ENCODE measurements at regions not wholly inside any gene's neighbourhood (a gene's known extent, or its start where the extent isn't known, plus 50 kb on each side); places are given as distances from the start of the nearest gene placed in this dataset.

- Histone ChIP-seq H3F3A (ENCODE audit: control insufficient read depth, insufficient read depth) (peaks cover 9% of the 10 kb centered on the region), H3K9me3 (ENCODE audit: control insufficient read depth, insufficient read depth, low read length) (no peaks in the 10 kb centered on the region), H3K4me3 (ENCODE audit: low read length) (no peak overlapping the region), H3K9me2 (replicated peaks; ENCODE audit: control insufficient read depth, low read length) (no peaks in the 10 kb centered on the region), H3K36me3 (ENCODE audit: control insufficient read depth, low read length) (no peaks in the 10 kb centered on the region), H3K4me2 (ENCODE audit: low read length) (no peak overlapping the region), H3K27me3 (ENCODE audit: control insufficient read depth, low read length) (no peaks in the 10 kb centered on the region), H4K20me1 (ENCODE audit: control insufficient read depth, insufficient read depth, low read depth, low read length) (no peaks in the 10 kb centered on the region), H3K79me2 (ENCODE audit: control insufficient read depth, low read length) (peaks cover under 1% of the 10 kb centered on the region; the same call in 1 of the 2 replicates), H3K4me1 (ENCODE audit: control insufficient read depth, low read length) (no peaks in the 10 kb centered on the region), H3K27ac (ENCODE audit: low read depth, low read length) (no peak overlapping the region)
- TF ChIP-seq EZH2phosphoT487 (IDR thresholded peaks at IDR 0.05; ENCODE audit: borderline replicate concordance, low read length) (no peak), CTCF (IDR thresholded peaks at IDR 0.05; ENCODE audit: low read depth, low read length, poor library complexity, severe bottlenecking) (no peak)
These were observed 69.1 kb upstream of the PPARA start for GRCh38 chr22:46081036-46081830.

DNA sequence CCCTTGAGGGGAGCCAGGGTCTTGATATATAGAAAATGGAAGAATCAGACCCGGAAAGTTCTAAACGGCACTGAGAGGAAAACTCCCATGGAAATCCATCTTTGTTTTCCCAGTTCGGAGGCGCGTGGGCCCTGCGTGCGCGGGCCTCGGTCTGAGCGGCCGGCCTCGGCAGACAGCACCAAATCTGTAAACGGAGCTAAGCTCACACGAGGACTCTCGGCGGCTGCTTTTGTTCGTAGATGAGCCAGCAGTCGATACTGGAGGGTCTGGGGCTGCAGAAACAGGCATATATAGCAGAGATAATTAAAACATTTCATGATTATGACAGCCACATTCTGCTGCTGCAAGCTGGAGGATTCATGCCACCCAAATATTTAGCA, 68.5 kb upstream of the PPARA start:
- Histone ChIP-seq H3F3A (ENCODE audit: control insufficient read depth, insufficient read depth) (peaks cover 9% of the 10 kb centered on the region), H3K4me2 (ENCODE audit: low read length) (no peak overlapping the region), H3K9me2 (replicated peaks; ENCODE audit: control insufficient read depth, low read length) (no peaks in the 10 kb centered on the region), H3K4me3 (ENCODE audit: low read length) (no peak overlapping the region), H3K9me3 (ENCODE audit: control insufficient read depth, insufficient read depth, low read length) (no peaks in the 10 kb centered on the region), H3K27me3 (ENCODE audit: control insufficient read depth, low read length) (no peaks in the 10 kb centered on the region), H3K27ac (ENCODE audit: low read depth, low read length) (no peak overlapping the region), H3K36me3 (ENCODE audit: control insufficient read depth, low read length) (no peaks in the 10 kb centered on the region), H3K4me1 (ENCODE audit: control insufficient read depth, low read length) (no peaks in the 10 kb centered on the region), H3K79me2 (ENCODE audit: control insufficient read depth, low read length) (no peaks in the 10 kb centered on the region), H4K20me1 (ENCODE audit: control insufficient read depth, insufficient read depth, low read depth, low read length) (no peaks in the 10 kb centered on the region)
- no peak for TF ChIP-seq CTCF (IDR thresholded peaks at IDR 0.05; ENCODE audit: low read depth, low read length, poor library complexity, severe bottlenecking)
- no peak for TF ChIP-seq EZH2phosphoT487 (IDR thresholded peaks at IDR 0.05; ENCODE audit: borderline replicate concordance, low read length)

- no peaks in the 10 kb centered on the region for H3K9me3 ChIP-seq (ENCODE audit: control insufficient read depth, insufficient read depth, low read length)
- no peaks in the 10 kb centered on the region for H3K36me3 ChIP-seq (ENCODE audit: control insufficient read depth, low read length)
- H3F3A ChIP-seq (ENCODE audit: control insufficient read depth, insufficient read depth) = peaks cover 9% of the 10 kb centered on the region
- H4K20me1 ChIP-seq (ENCODE audit: control insufficient read depth, insufficient read depth, low read depth, low read length) = no peaks in the 10 kb centered on the region
- no peaks in the 10 kb centered on the region for H3K79me2 ChIP-seq (ENCODE audit: control insufficient read depth, low read length)
- H3K9me2 ChIP-seq (replicated peaks; ENCODE audit: control insufficient read depth, low read length) = no peaks in the 10 kb centered on the region
- no peak overlapping the region for H3K27ac ChIP-seq (ENCODE audit: low read depth, low read length)
- TF ChIP-seq CTCF (IDR thresholded peaks at IDR 0.05; ENCODE audit: low read depth, low read length, poor library complexity, severe bottlenecking) (no peak), EZH2phosphoT487 (IDR thresholded peaks at IDR 0.05; ENCODE audit: borderline replicate concordance, low read length) (no peak)
- H3K27me3 ChIP-seq (ENCODE audit: control insufficient read depth, low read length) = no peaks in the 10 kb centered on the region
- no peak overlapping the region for H3K4me2 ChIP-seq (ENCODE audit: low read length)
- H3K4me1 ChIP-seq (ENCODE audit: control insufficient read depth, low read length) = no peaks in the 10 kb centered on the region
- H3K4me3 ChIP-seq (ENCODE audit: low read length) = no peak overlapping the region
These were observed 67.7 kb upstream of the PPARA start for GRCh38 chr22:46082633-46083032.
